Liver (tissue), 8 donors: ENCODE measurements at regions not wholly inside any gene's neighbourhood (a gene's known extent, or its start where the extent isn't known, plus 50 kb on each side); places are given as distances from the start of the nearest gene placed in this dataset.

Source experiments
- DNase-seq: peaks from one replicate; pipeline ENCODE4 v3.0.0-alpha.2; 2017; ENCODE audit warnings: low spot score
- H3K27ac ChIP-seq, 2 donors: one replicate each; pipeline ENCODE4 v1.7.0; 2013; ENCODE audit warnings: inconsistent platforms in 2 of 2, low read length in 2 of 2, control low read depth in 1 of 2, low read depth in 1 of 2, mild to moderate bottlenecking in 1 of 2
- H3K27me3 ChIP-seq, 4 donors: one replicate each; pipeline versions ENCODE4 v1.6.1 to v1.7.0; 2013; ENCODE audit warnings: low read length in 3 of 4, inconsistent platforms in 1 of 4, mild to moderate bottlenecking in 1 of 4, moderate library complexity in 1 of 4; ENCODE audit not compliant: control insufficient read depth in 4 of 4, insufficient read depth in 4 of 4
- H3K36me3 ChIP-seq, 4 donors: one replicate each; pipeline versions ENCODE4 v1.6.1 to v1.7.0; 2013; ENCODE audit warnings: low read length in 3 of 4, mild to moderate bottlenecking in 3 of 4, low read depth in 1 of 4, moderate library complexity in 1 of 4; ENCODE audit not compliant: control insufficient read depth in 4 of 4, insufficient read depth in 3 of 4
- H3K4me1 ChIP-seq, 4 donors: one replicate each; pipeline versions ENCODE4 v1.6.1 to v1.7.0; 2013; ENCODE audit warnings: low read length in 3 of 4, mild to moderate bottlenecking in 3 of 4, moderate library complexity in 1 of 4; ENCODE audit not compliant: control insufficient read depth in 4 of 4, insufficient read depth in 4 of 4
- H3K4me3 ChIP-seq, 3 donors: one replicate each; pipeline versions ENCODE4 v1.6.1 to v1.7.0; 2013; ENCODE audit warnings: low read length in 3 of 3, control low read depth in 1 of 3, low read depth in 1 of 3, mild to moderate bottlenecking in 1 of 3
- H3K9ac ChIP-seq, 2 donors: one replicate each; pipeline ENCODE4 v1.7.0; 2013; ENCODE audit warnings: low read length in 2 of 2, mild to moderate bottlenecking in 2 of 2, moderate library complexity in 2 of 2, control low read depth in 1 of 2, low read depth in 1 of 2
- H3K9me3 ChIP-seq, 4 donors: one replicate each; pipeline versions ENCODE4 v1.6.1 to v1.7.0; 2013; ENCODE audit warnings: low read length in 3 of 4; ENCODE audit not compliant: control insufficient read depth in 4 of 4
- CTCF ChIP-seq: fragments of 150-350 bp; IDR thresholded peaks from 2 replicates; pipeline ENCODE4 v1.5.1; 2017; ENCODE audit warnings: improper control_type of control experiment, low read depth, low read length; ENCODE audit not compliant: missing input control
- EGR1 ChIP-seq, 2 donors: IDR thresholded peaks; 2 replicates each; pipeline ENCODE4 v1.6.1; 2016 to 2018; ENCODE audit warnings: antibody characterized with exemption in 2 of 2, low read depth in 2 of 2
- FOXA1 ChIP-seq: IDR thresholded peaks from 2 replicates; pipeline ENCODE4 v1.6.1; 2016; ENCODE audit warnings: antibody characterized with exemption
- FOXA2 ChIP-seq: IDR thresholded peaks from 2 replicates; pipeline ENCODE4 v1.6.1; 2016; ENCODE audit warnings: antibody characterized with exemption
- GABPA ChIP-seq, 2 donors: IDR thresholded peaks in 1 of 2; conservative IDR thresholded peaks in 1 of 2; 2 replicates each; pipeline ENCODE4 v1.6.1; 2016; ENCODE audit warnings: antibody characterized with exemption in 2 of 2, mild to moderate bottlenecking in 1 of 2, moderate library complexity in 1 of 2
- HNF4A ChIP-seq, 2 donors: conservative IDR thresholded peaks; 2 replicates each; pipeline ENCODE4 v1.6.1; 2016; ENCODE audit warnings: antibody characterized with exemption in 2 of 2, mild to moderate bottlenecking in 2 of 2
- HNF4G ChIP-seq: IDR thresholded peaks from 2 replicates; pipeline ENCODE4 v1.6.1; 2016; ENCODE audit warnings: antibody characterized with exemption
- JUND ChIP-seq, 2 donors: IDR thresholded peaks; 2 replicates each; pipeline ENCODE4 v1.6.1; 2016; ENCODE audit warnings: antibody characterized with exemption in 2 of 2
- NR2F2 ChIP-seq: IDR thresholded peaks from 2 replicates; pipeline ENCODE4 v1.6.1; 2016; ENCODE audit warnings: antibody characterized with exemption
- RAD21 ChIP-seq, 2 donors: IDR thresholded peaks; 2 replicates each; pipeline ENCODE4 v1.6.1; 2016; ENCODE audit warnings: antibody characterized with exemption in 2 of 2, mild to moderate bottlenecking in 2 of 2
- REST ChIP-seq: IDR thresholded peaks from 2 replicates; pipeline ENCODE4 v1.6.1; 2016; ENCODE audit warnings: antibody characterized with exemption, mild to moderate bottlenecking
- RXRA ChIP-seq, 2 donors: IDR thresholded peaks; 2 replicates each; pipeline ENCODE4 v1.6.1; 2017 to 2018; ENCODE audit warnings: antibody characterized with exemption in 2 of 2, mild to moderate bottlenecking in 1 of 2
- SP1 ChIP-seq: IDR thresholded peaks from 2 replicates; pipeline ENCODE4 v1.6.1; 2018; ENCODE audit warnings: antibody characterized with exemption, mild to moderate bottlenecking
- TAF1 ChIP-seq: conservative IDR thresholded peaks from 2 replicates; pipeline ENCODE4 v1.6.1; 2016; ENCODE audit warnings: antibody characterized with exemption, mild to moderate bottlenecking
- YY1 ChIP-seq: IDR thresholded peaks from 2 replicates; pipeline ENCODE4 v1.6.1; 2016; ENCODE audit warnings: antibody characterized with exemption, mild to moderate bottlenecking
- WGBS: extraction: QIAGEN DNeasy Blood & Tissue Kit; methylation state at CpG from one replicate; pipeline ENCODE4 v1.1.7; 2013; 5-methylcytosine and 5-hydroxymethylcytosine counted together
- TF ChIP-seq, protein P1 (sequence below): IDR thresholded peaks from 2 replicates; pipeline ENCODE4 v1.6.1; 2016; ENCODE audit warnings: antibody characterized with exemption
- TF ChIP-seq, protein P2 (sequence below): IDR thresholded peaks from 2 replicates; pipeline ENCODE4 v1.6.1; 2016; ENCODE audit warnings: antibody characterized with exemption
- TF ChIP-seq, protein P3 (sequence below): IDR thresholded peaks from 2 replicates; pipeline ENCODE4 v1.6.1; 2016; ENCODE audit warnings: antibody characterized with exemption
- donor health status: healthy.
- donor health status: healthy.
- donor health status: healthy.
- donor health status: healthy.
- donor health status: healthy.

DNA sequence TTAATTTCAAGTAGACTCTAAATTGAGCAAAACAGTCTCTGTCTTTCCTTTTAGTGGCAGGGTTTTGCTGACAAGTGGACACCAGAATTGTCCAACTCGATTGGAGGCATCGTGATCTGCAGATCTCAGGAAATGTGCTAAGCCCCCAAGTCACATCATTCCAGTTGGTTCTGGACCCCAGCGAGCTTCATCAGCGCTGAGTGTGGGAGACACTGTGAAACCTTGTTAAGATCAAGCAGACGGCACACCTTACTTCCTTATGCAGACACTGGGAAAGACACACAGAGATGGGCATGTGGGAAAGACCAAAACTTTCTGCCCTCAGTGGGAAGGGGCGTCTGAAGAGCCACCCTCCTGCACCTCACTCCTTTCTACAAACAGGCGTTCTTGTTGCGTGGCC is 440.8 kb downstream of the GLRX3 start:
- H3K4me1 ChIP-seq = no peaks in the 10 kb centered on the region
- H3K4me3 ChIP-seq = no peak overlapping the region
- peaks cover 0 to 2% (median 0%) of the 10 kb centered on the region in 4 donors for H3K9me3 ChIP-seq
- whole genome bisulfite sequencing = 77% methylated on average over 8 of the region's 8 CpGs
- peaks cover 0 to 3% (median 0%) of the 10 kb centered on the region in 4 donors for H3K27me3 ChIP-seq
- no peak overlapping the region for H3K9ac ChIP-seq
- DNase-seq = no peak
- H3K27ac ChIP-seq = no peak overlapping the region
- TF ChIP-seq FOXA2 (no peak), SP1 (no peak), REST (no peak), GABPA (IDR thresholded peaks at IDR 0.05 in 1 of 2, conservative IDR thresholded peaks at IDR 0.05 in 1 of 2) (no peak), TAF1 (no peak)
- TF ChIP-seq, protein P1, sequence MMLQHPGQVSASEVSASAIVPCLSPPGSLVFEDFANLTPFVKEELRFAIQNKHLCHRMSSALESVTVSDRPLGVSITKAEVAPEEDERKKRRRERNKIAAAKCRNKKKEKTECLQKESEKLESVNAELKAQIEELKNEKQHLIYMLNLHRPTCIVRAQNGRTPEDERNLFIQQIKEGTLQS = no peak
- H3K36me3 ChIP-seq = no peaks in the 10 kb centered on the region

GRCh38 chr10:130578532-130579289 is 442.5 kb downstream of the GLRX3 start:
- H3K4me3 ChIP-seq = no peak overlapping the region
- 81% methylated on average over 11 of the region's 11 CpGs for WGBS

More at GRCh38 chr10:130578532-130579289, 442.5 kb downstream of the GLRX3 start:
- H3K27ac ChIP-seq = no peak overlapping the region
- peaks cover 0 to 2% (median 0%) of the 10 kb centered on the region in 4 donors for H3K9me3 ChIP-seq
- TF ChIP-seq CTCF = no peak
- no peak for TF ChIP-seq HNF4G
- TF ChIP-seq, protein P2, sequence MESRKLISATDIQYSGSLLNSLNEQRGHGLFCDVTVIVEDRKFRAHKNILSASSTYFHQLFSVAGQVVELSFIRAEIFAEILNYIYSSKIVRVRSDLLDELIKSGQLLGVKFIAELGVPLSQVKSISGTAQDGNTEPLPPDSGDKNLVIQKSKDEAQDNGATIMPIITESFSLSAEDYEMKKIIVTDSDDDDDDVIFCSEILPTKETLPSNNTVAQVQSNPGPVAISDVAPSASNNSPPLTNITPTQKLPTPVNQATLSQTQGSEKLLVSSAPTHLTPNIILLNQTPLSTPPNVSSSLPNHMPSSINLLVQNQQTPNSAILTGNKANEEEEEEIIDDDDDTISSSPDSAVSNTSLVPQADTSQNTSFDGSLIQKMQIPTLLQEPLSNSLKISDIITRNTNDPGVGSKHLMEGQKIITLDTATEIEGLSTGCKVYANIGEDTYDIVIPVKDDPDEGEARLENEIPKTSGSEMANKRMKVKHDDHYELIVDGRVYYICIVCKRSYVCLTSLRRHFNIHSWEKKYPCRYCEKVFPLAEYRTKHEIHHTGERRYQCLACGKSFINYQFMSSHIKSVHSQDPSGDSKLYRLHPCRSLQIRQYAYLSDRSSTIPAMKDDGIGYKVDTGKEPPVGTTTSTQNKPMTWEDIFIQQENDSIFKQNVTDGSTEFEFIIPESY = no peak
- TF ChIP-seq YY1 = no peak
- TF ChIP-seq, protein P3, sequence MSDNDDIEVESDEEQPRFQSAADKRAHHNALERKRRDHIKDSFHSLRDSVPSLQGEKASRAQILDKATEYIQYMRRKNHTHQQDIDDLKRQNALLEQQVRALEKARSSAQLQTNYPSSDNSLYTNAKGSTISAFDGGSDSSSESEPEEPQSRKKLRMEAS = no peak
- TF ChIP-seq SP1 = no peak
- TF ChIP-seq JUND (IDR thresholded peaks at IDR 0.05) = no peak
- no peak for TF ChIP-seq RAD21 (IDR thresholded peaks at IDR 0.05)
- no peak for TF ChIP-seq REST
- TF ChIP-seq, protein P1 = no peak
- no peak for TF ChIP-seq RXRA (IDR thresholded peaks at IDR 0.05)
- no peak for TF ChIP-seq EGR1 (IDR thresholded peaks at IDR 0.05; ENCODE audit: low read depth in 2 of 2)
- TF ChIP-seq HNF4A (conservative IDR thresholded peaks at IDR 0.05) = no peak
- no peak for TF ChIP-seq TAF1
- no peak for TF ChIP-seq GABPA (IDR thresholded peaks at IDR 0.05 in 1 of 2, conservative IDR thresholded peaks at IDR 0.05 in 1 of 2)
- TF ChIP-seq FOXA1 = no peak
- no peak for TF ChIP-seq NR2F2
- TF ChIP-seq FOXA2 = no peak
- no peak overlapping the region for H3K9ac ChIP-seq
- H3K36me3 ChIP-seq = no peaks in the 10 kb centered on the region
- H3K27me3 ChIP-seq = peaks cover 0 to 3% (median 0%) of the 10 kb centered on the region in 4 donors
- no peaks in the 10 kb centered on the region for H3K4me1 ChIP-seq
- DNase-seq = no peak
